H1 (cell line): ENCODE measurements at regions not wholly inside any gene's neighbourhood (a gene's known extent, or its start where the extent isn't known, plus 50 kb on each side); places are given as distances from the start of the nearest gene placed in this dataset.

Experiments used
- CTCF ChIA-PET: fragments of 300-600 bp; sonication (Branson Sonifier 250); formaldehyde crosslinking; loops from one replicate; lab custom pipeline; 2021; ENCODE audit not compliant: partially characterized antibody; lab: Charles Lee
- POLR2A ChIA-PET: fragments of 300-600 bp; sonication (Branson Sonifier 250); formaldehyde crosslinking; loops from one replicate; lab custom pipeline; 2021; ENCODE audit warnings: inconsistent platforms; ENCODE audit not compliant: partially characterized antibody; lab: Charles Lee
- DNase-seq, 2 experiments: peaks; one replicate each; pipeline versions ENCODE4 v3.0.0 to v3.0.0-alpha.2; 2010 to 2022; ENCODE audit warnings: low spot score in 2 of 2, low read depth in 1 of 2, mixed read lengths in 1 of 2
- FAIRE-seq: peaks from 2 replicates; lab custom pipeline; 2011; peaks lifted over from hg19 to GRCh38; lab: Jason Lieb, UNC
- H2AFZ ChIP-seq: 2 replicates; pipeline ENCODE4 v1.8.1; 2012; ENCODE audit warnings: low read length, inconsistent platforms
- H2AK5ac ChIP-seq: 2 replicates; pipeline ENCODE4 v1.6.1; 2013; ENCODE audit warnings: low read depth, low read length
- H2BK120ac ChIP-seq: replicated peaks from 2 replicates; pipeline ENCODE3; 2013; ENCODE audit warnings: low read depth, low read length, inconsistent platforms
- H2BK12ac ChIP-seq: 2 replicates; pipeline ENCODE4 v1.6.1; 2013; ENCODE audit warnings: low read depth, low read length
- H2BK15ac ChIP-seq: 2 replicates; pipeline ENCODE4 v1.6.1; 2013; ENCODE audit warnings: low read length
- H2BK20ac ChIP-seq: 2 replicates; pipeline ENCODE4 v1.6.1; 2013; ENCODE audit warnings: low read length
- H2BK5ac ChIP-seq: 2 replicates; pipeline ENCODE4 v1.6.1; 2013; ENCODE audit warnings: low read depth, low read length
- H3K14ac ChIP-seq: 2 replicates; pipeline ENCODE4 v1.6.1; 2013; ENCODE audit warnings: inconsistent platforms; ENCODE audit not compliant: insufficient read length
- H3K18ac ChIP-seq: 2 replicates; pipeline ENCODE4 v1.6.1; 2013; ENCODE audit warnings: low read length; ENCODE audit errors: extremely low read depth
- H3K23ac ChIP-seq: 2 replicates; pipeline ENCODE4 v1.6.1; 2013; ENCODE audit warnings: inconsistent platforms; ENCODE audit not compliant: insufficient read length
- H3K23me2 ChIP-seq: 2 replicates; pipeline ENCODE4 v1.6.1; 2013; ENCODE audit warnings: low read depth, low read length
- H3K27ac ChIP-seq: 2 replicates; pipeline ENCODE4 v1.6.1; 2011; ENCODE audit warnings: low read depth, low read length, inconsistent platforms
- H3K27me3 ChIP-seq, 4 experiments: replicated peaks in 1 of 4; 1 replicate in 1 of 4; 2 replicates in 3 of 4; pipeline versions ENCODE4 v1.6.1 to v1.8.1; 2011 to 2013; ENCODE audit warnings: low read length in 3 of 4, mild to moderate bottlenecking in 3 of 4, inconsistent platforms in 2 of 4, mixed read lengths in 2 of 4, moderate library complexity in 1 of 4; ENCODE audit not compliant: control insufficient read depth in 3 of 4, insufficient read depth in 3 of 4; ENCODE audit errors: extremely low read depth in 1 of 4
- H3K36me3 ChIP-seq, 4 experiments: 2 replicates each; pipeline versions ENCODE4 v1.6.1 to v1.8.1; 2011 to 2013; ENCODE audit warnings: mild to moderate bottlenecking in 4 of 4, low read length in 3 of 4, moderate library complexity in 2 of 4, control low read depth in 1 of 4, inconsistent platforms in 1 of 4; ENCODE audit not compliant: insufficient read depth in 4 of 4, control insufficient read depth in 2 of 4
- H3K4ac ChIP-seq: replicated peaks from 2 replicates; pipeline ENCODE3; 2013; ENCODE audit warnings: low read length, low read depth, mixed read lengths, inconsistent platforms; ENCODE audit not compliant: insufficient read length
- H3K4me1 ChIP-seq, 4 experiments: replicated peaks in 1 of 4; 1 replicate in 1 of 4; 2 replicates in 3 of 4; pipeline versions ENCODE4 v1.6.1 to v1.8.1; 2011 to 2013; ENCODE audit warnings: low read length in 3 of 4, inconsistent platforms in 2 of 4, mixed read lengths in 1 of 4; ENCODE audit not compliant: insufficient read depth in 4 of 4, control insufficient read depth in 3 of 4
- H3K4me2 ChIP-seq, 2 experiments: 2 replicates each; pipeline versions ENCODE4 v1.6.1 to v1.8.1; 2011 to 2013; ENCODE audit warnings: low read depth in 2 of 2, low read length in 2 of 2, control low read depth in 1 of 2, inconsistent platforms in 1 of 2, mild to moderate bottlenecking in 1 of 2; ENCODE audit not compliant: insufficient read depth in 1 of 2
- H3K4me3 ChIP-seq, 4 experiments: fragments of 200-600, 300-600 bp in 1 of 4; sonication (generic), shearing (Covaris generic), sonication (Bioruptor Twin) in 1 of 4; 2 replicates each; pipeline versions ENCODE4 v1.5.1 to v1.8.1; 2011 to 2016; ENCODE audit warnings: low read length in 4 of 4, low read depth in 3 of 4, control low read depth in 2 of 4, inconsistent platforms in 2 of 4, mild to moderate bottlenecking in 2 of 4, mixed read lengths in 1 of 4, moderate library complexity in 1 of 4; ENCODE audit not compliant: insufficient read depth in 2 of 4; ENCODE audit errors: extremely low read depth in 1 of 4
- H3K56ac ChIP-seq: replicated peaks from 2 replicates; pipeline ENCODE3; 2013; ENCODE audit warnings: low read depth, mild to moderate bottlenecking, mixed read lengths, low read length, inconsistent platforms; ENCODE audit not compliant: insufficient read length
- H3K79me1 ChIP-seq: 2 replicates; pipeline ENCODE4 v1.6.1; 2013; ENCODE audit warnings: low read depth, low read length, control low read depth
- H3K79me2 ChIP-seq, 2 experiments: 2 replicates each; pipeline versions ENCODE4 v1.6.1 to v1.8.1; 2012 to 2013; ENCODE audit warnings: low read length in 2 of 2, mild to moderate bottlenecking in 2 of 2, inconsistent platforms in 1 of 2; ENCODE audit not compliant: insufficient read depth in 2 of 2, control insufficient read depth in 1 of 2
- H3K9ac ChIP-seq, 4 experiments: replicated peaks in 1 of 4; 1 replicate in 1 of 4; 2 replicates in 3 of 4; pipeline versions ENCODE4 v1.6.1 to v1.8.1; 2011 to 2013; ENCODE audit warnings: low read depth in 3 of 4, low read length in 3 of 4, control low read depth in 2 of 4, mild to moderate bottlenecking in 2 of 4, moderate library complexity in 2 of 4, inconsistent platforms in 1 of 4; ENCODE audit errors: extremely low read depth in 1 of 4
- H3K9me3 ChIP-seq, 2 experiments: 2 replicates each; pipeline versions ENCODE4 v1.6.1 to v1.8.1; 2012 to 2013; ENCODE audit warnings: mild to moderate bottlenecking in 2 of 2, moderate library complexity in 2 of 2, control low read depth in 1 of 2, inconsistent platforms in 1 of 2, low read depth in 1 of 2, low read length in 1 of 2, mixed read lengths in 1 of 2; ENCODE audit not compliant: insufficient read depth in 2 of 2
- H4K20me1 ChIP-seq, 2 experiments: replicated peaks in 1 of 2; 2 replicates each; pipeline versions ENCODE3 to v1.8.1; 2011 to 2013; ENCODE audit warnings: inconsistent platforms in 2 of 2, low read length in 2 of 2, mild to moderate bottlenecking in 1 of 2; ENCODE audit not compliant: insufficient read depth in 2 of 2, control insufficient read depth in 1 of 2
- H4K5ac ChIP-seq: 2 replicates; pipeline ENCODE4 v1.6.1; 2013; ENCODE audit warnings: low read length, low read depth, mixed read lengths, inconsistent platforms; ENCODE audit not compliant: insufficient read length
- H4K8ac ChIP-seq: 2 replicates; pipeline ENCODE4 v1.8.0; 2013; ENCODE audit warnings: mild to moderate bottlenecking, moderate library complexity, low read length, inconsistent platforms; ENCODE audit not compliant: insufficient read depth; ENCODE audit errors: extremely low read depth
- H4K91ac ChIP-seq: replicated peaks from 2 replicates; pipeline ENCODE3; 2013; ENCODE audit warnings: low read length, mixed read lengths, inconsistent platforms; ENCODE audit not compliant: insufficient read length
- ASH2L ChIP-seq: fragments of 200-600, 300-600 bp; sonication (generic); IDR thresholded peaks from one replicate; pipeline ENCODE4 v1.7.1; 2017; ENCODE audit warnings: low read length
- BCL11A ChIP-seq, 2 experiments: IDR thresholded peaks; one replicate each; pipeline ENCODE4 v1.6.1; 2011; ENCODE audit warnings: low read depth in 2 of 2, low read length in 2 of 2, mild to moderate bottlenecking in 2 of 2
- CBX5 ChIP-seq: fragments of 300-800, 300-1000 bp; sonication (generic); IDR thresholded peaks from 2 replicates; pipeline ENCODE4 v1.7.1; 2016; ENCODE audit warnings: antibody characterized with exemption, low read length, low read depth
- CHD2 ChIP-seq: IDR thresholded peaks from 2 replicates; pipeline ENCODE4 v1.6.1; 2012; ENCODE audit warnings: low read length, improper control_type of control experiment
- HDAC2 ChIP-seq, 2 experiments: fragments of 300-600 bp in 1 of 2; sonication (generic) in 1 of 2; IDR thresholded peaks; 2 replicates each; pipeline ENCODE4 v1.6.1; 2011 to 2012; ENCODE audit warnings: low read depth in 2 of 2, low read length in 2 of 2, mild to moderate bottlenecking in 2 of 2, moderate library complexity in 2 of 2, borderline replicate concordance in 1 of 2, inconsistent platforms in 1 of 2
- JUN ChIP-seq: IDR thresholded peaks from 2 replicates; pipeline ENCODE4 v1.6.1; 2011; ENCODE audit warnings: low read depth, mild to moderate bottlenecking, improper control_type of control experiment, low read length
- NRF1 ChIP-seq: IDR thresholded peaks from 2 replicates; pipeline ENCODE4 v1.6.1; 2011; ENCODE audit warnings: mild to moderate bottlenecking, low read depth, low read length, improper control_type of control experiment
- RNF2 ChIP-seq: fragments of 200-900, 300-1000 bp; sonication (generic); IDR thresholded peaks from 2 replicates; pipeline ENCODE4 v1.7.1; 2016; ENCODE audit warnings: borderline replicate concordance, low read depth, mild to moderate bottlenecking, antibody characterized with exemption, low read length; ENCODE audit not compliant: poor library complexity, severe bottlenecking; ENCODE audit errors: missing control alignments
- RXRA ChIP-seq: IDR thresholded peaks from 2 replicates; pipeline ENCODE4 v1.6.1; 2011; ENCODE audit warnings: low read depth, mild to moderate bottlenecking, low read length, moderate library complexity; ENCODE audit not compliant: insufficient read depth
- SIN3A ChIP-seq, 2 experiments: IDR thresholded peaks in 1 of 2; conservative IDR thresholded peaks in 1 of 2; 2 replicates each; pipeline ENCODE4 v1.6.1; 2011 to 2012; ENCODE audit warnings: low read length in 2 of 2, improper control_type of control experiment in 1 of 2, low read depth in 1 of 2, mild to moderate bottlenecking in 1 of 2
- SIRT6 ChIP-seq: IDR thresholded peaks from one replicate; pipeline ENCODE4 v1.7.1; 2012; ENCODE audit warnings: low read length, inconsistent platforms
- TCF12 ChIP-seq: IDR thresholded peaks from 2 replicates; pipeline ENCODE4 v1.6.1; 2011; ENCODE audit warnings: low read depth, mild to moderate bottlenecking, low read length
- USF2 ChIP-seq: IDR thresholded peaks from 2 replicates; pipeline ENCODE4 v1.6.1; 2011; ENCODE audit warnings: low read length, improper control_type of control experiment
- YY1 ChIP-seq: IDR thresholded peaks from 2 replicates; pipeline ENCODE4 v1.6.1; 2011; ENCODE audit warnings: low read depth, mild to moderate bottlenecking, low read length
- WGBS, 2 experiments: shearing (Covaris generic) in 1 of 2; methylation state at CpG; one replicate each; pipeline versions ENCODE4 v1.1.6 to v1.1.7; 2013 to 2015; ENCODE audit warnings: low lambda C conversion rate in 2 of 2, mixed read lengths in 2 of 2, inconsistent platforms in 1 of 2, low coverage in 1 of 2, missing lambda C conversion rate in 1 of 2; ENCODE audit not compliant: insufficient replicate concordance in 2 of 2, insufficient coverage in 1 of 2, insufficient read length in 1 of 2; ENCODE audit errors: extremely low coverage in 1 of 2, missing lambda C conversion rate in 1 of 2; 5-methylcytosine and 5-hydroxymethylcytosine counted together

GRCh38 chr5:162502780-162503179, 435.2 kb downstream of the GABRG2 start:
- Histone ChIP-seq H4K20me1 (no peaks in the 10 kb centered on the region), H3K56ac (no peak overlapping the region), H3K27me3 (no peaks in the 10 kb centered on the region), H3K9ac (no peak overlapping the region), H2BK5ac (no peak overlapping the region), H4K8ac (no peak overlapping the region), H3K4me1 (no peaks in the 10 kb centered on the region), H3K79me2 (no peaks in the 10 kb centered on the region), H2AFZ (no peak overlapping the region), H2BK12ac (no peak overlapping the region), H3K27ac (no peak overlapping the region), H2BK20ac (no peak overlapping the region), H3K36me3 (no peaks in the 10 kb centered on the region), H3K9me3 (no peaks in the 10 kb centered on the region), H3K4me2 (no peak overlapping the region), H4K5ac (no peak overlapping the region), H3K79me1 (no peaks in the 10 kb centered on the region), H3K14ac (no peak overlapping the region), H2BK120ac (no peak overlapping the region), H3K23me2 (no peaks in the 10 kb centered on the region), H2BK15ac (no peak overlapping the region), H4K91ac (no peak overlapping the region), H2AK5ac (no peak overlapping the region), H3K4ac (no peak overlapping the region), H3K4me3 (no peak overlapping the region), H3K18ac (no peak overlapping the region), H3K23ac (no peak overlapping the region)
- whole genome bisulfite sequencing, 2 experiments, result 86% methylated on average over 3 of the region's 3 CpGs; no CpG with 5 or more reads in 1 of the 2 experiments
- DNase-seq (no peak), FAIRE-seq (no peak)
- POLR2A ChIA-PET, result no interaction called here
- CTCF ChIA-PET, result interaction anchor here (1.0 kb wide), 1 partner anchor 284 kb away, joined by 3 read pairs; no protein-coding TSS in a partner anchor
- TF ChIP-seq USF2 (no peak), SIN3A (conservative IDR thresholded peaks at IDR 0.05 in 1 of 2, IDR thresholded peaks at IDR 0.05 in 1 of 2; ENCODE audit: low read depth in 1 of 2, low read length in 2 of 2) (no peak), JUN (no peak), RXRA (no peak), CBX5 (no peak), YY1 (no peak), SIRT6 (no peak), NRF1 (no peak), HDAC2 (IDR thresholded peaks at IDR 0.05; ENCODE audit: borderline replicate concordance in 1 of 2, low read depth in 2 of 2, low read length in 2 of 2) (no peak), ASH2L (no peak), RNF2 (no peak), CHD2 (no peak), TCF12 (no peak), BCL11A (IDR thresholded peaks at IDR 0.05; ENCODE audit: low read depth in 2 of 2, low read length in 2 of 2) (no peak)
